GM18511 (cell line): ENCODE measurements at regions not wholly inside any gene's neighbourhood (a gene's known extent, or its start where the extent isn't known, plus 50 kb on each side); places are given as distances from the start of the nearest gene placed in this dataset.

Experiments
- ATAC-seq: cut with Tn5 transposase; IDR thresholded peaks from one replicate; pipeline ENCODE4 v1.9.1; 2021; ENCODE audit warnings: mild to moderate bottlenecking, moderate library complexity; ENCODE audit not compliant: unreplicated experiment

DNA sequence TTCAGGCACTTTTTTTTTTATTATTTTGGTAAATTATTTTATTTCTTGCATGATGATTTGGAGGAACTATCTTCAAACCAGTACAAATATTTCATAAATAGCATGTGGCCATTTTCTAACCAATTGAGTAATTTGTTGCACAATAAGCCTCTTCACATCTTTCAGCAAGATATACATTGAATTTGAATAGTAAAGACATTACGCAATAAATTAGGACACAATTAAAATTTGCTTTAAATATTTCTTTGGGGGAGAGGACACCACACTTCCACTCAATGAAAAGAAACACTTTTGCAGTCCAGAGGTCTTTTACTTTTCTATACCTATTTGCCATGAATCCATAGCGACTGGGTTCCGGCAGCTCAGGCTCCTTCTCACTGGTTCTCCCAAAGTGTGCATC is 762.6 kb upstream of the GOLIM4 start:
- no peak for ATAC-seq

DNA sequence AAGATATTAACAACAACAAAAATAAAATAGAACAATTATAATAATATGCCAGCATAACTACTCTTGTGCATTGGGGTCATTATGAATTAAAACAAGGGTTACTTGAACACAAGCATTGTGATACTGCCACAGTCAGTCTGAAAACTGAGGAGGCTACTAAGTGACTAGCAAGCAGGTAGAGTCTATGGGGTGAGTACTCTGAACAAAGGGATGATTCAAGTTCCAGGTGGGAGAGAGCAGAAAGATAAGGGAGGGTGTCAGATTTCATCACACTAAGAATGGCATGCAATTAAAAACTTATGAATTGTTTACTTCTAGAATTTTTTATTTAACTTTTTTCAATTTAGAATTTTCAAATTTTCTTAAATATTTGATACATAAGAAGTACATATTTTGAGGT is 754.4 kb upstream of the GOLIM4 start:
- no peak for ATAC-seq

GRCh38 chr3:168847291-168847883 is 751.7 kb upstream of the GOLIM4 start:
- ATAC-seq: peak; percentile 82

- ATAC-seq: no peak
Observed at GRCh38 chr3:168844894-168845482, 749.3 kb upstream of the GOLIM4 start.

DNA sequence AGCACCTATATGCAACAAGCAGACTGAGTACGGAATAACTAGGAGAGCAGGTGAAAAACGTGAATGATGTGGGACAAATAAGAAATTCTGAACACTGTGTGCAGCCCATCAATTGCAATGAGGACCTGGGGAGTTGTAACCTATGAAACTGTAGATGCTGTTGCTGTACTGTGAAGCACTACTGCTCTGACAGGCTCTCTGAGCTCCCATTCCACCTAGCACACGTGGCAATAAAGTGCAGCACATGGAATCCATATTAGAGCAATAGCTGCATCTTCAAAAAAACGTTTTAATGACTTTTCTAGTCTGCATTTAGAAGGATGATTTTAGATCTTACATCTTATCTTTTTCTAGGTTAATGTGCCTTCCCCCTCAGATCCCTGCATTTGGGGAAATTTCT is 748.7 kb upstream of the GOLIM4 start:
- ATAC-seq: no peak

GRCh38 chr3:168843481-168843880 is 747.8 kb upstream of the GOLIM4 start:
- ATAC-seq: no peak

GRCh38 chr3:168839653-168840052 is 743.9 kb upstream of the GOLIM4 start:
- ATAC-seq: no peak

DNA sequence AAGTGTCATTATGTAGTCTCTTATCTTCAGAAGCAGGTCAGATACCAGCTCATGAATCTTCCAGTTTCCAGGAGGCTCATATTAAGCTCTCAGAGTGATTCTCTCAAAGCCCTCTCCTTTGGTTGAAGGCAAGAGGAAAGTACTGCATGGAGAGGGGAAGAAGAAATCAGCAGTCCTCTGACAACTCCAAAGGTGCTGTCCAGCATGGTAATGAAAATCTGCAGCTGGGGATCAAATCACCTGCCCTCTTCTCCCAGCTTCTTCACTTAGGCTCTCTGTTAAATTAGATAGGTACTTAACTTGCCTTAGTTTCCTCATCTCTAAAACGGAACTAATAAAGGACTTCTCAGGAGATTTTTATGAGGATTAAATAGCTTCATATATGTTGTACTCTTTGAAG is 738.8 kb upstream of the GOLIM4 start:
- ATAC-seq: no peak

DNA sequence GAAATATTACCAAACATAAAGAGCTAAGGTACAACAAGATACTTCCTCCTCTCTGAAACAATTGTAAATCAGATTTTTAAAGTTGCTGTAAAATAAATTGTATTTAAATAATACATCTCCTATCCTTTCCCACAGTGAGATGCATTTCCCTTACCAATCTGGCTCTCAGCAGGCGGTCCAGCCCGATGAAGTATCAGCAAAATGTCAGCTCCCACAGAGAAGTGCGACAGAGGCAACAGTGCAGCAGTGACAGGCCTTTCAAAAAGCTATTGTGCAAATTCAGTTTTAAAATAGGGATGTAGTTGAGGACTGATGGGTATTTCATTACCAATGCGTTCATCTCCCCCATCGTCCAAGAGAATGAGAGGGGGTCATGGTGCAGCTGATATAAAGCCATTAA is 733.2 kb upstream of the GOLIM4 start:
- ATAC-seq: no peak

DNA sequence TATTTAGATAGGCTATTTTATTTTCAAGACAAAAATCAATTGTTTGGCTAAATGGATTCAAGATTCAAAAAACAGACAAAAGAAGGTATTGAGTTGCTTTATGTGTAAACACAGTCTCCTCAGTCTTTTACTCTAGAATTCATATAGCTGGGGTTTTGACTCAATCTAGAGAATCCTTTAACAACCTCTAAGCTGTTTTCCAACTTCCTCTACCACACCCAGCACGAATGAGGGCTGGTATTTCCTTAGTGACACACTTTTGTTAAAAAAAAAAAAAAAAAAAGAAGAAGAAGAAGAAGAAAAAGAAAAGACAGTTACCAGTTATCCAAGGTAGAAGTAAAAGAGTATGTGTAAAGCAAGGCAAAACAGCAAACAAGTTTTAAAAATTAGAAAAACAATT is 732.8 kb upstream of the GOLIM4 start:
- no peak for ATAC-seq

DNA sequence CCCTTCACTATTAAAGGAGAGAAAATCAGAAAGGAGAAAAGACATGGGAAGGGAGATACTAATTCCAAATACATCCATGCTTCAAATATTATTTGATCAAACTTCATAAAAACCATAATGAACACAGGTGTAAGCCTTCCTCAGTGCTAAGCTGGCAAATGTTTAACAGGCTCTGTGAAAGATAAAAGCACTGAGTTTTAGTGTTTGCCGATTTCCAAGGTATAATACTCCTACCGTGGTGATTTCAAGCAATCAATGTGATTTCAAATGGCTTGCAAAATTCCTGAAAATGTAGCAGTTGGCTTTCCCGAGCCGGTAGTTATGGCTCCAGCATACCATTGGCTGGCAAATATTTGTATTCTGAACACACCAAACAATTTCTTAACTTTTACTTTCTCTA is 732.3 kb upstream of the GOLIM4 start:
- no peak for ATAC-seq

DNA sequence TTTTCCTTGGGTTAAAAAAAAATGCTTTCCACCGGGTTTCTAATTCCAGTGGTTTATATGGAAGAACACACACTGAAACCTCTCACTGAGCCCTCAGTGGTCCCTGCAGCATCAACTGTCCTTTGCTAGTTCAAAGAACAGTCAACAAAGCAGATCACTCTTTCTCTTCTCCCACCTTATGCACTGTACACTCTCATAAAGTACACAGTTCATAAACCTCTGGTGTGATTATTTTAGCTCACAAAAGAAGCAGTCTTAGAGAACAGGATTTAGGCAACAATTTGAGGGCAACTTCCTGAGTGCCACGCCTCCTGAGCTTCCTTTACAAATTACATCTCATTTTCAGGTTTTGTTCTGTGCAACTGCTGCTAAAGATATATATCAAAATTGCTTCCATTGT is 728.4 kb upstream of the GOLIM4 start:
- ATAC-seq: no peak

- ATAC-seq: no peak
Observed at GRCh38 chr3:168823466-168823865, 727.7 kb upstream of the GOLIM4 start.

DNA sequence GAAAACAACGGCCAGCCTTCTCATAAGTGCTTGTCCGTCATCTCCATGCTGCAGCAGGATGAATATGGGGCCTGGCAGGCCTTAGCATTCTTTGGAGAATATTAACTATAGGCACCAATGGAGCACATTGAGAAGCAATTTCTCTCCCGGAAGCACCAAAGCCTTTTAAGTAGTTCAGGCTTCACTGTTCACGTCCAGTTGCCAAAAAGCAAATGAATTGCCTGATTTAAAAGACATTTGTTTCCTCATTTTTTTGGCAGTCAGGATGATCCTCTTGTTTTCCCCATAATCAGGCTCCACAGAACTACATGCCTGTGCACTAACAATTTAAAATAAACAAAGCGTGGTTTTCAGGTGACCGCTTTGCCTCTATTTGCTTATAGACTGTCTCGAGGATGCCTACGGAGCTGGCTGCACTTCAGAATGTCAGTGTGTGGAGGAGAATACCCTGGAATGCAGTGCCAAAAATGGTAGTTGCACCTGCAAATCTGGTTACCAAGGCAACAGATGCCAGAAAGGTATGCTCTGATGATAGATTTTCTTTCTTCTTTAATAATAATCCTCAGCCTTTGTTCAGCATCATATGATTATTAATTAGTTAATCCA is 725.2 kb upstream of the GOLIM4 start:
- no peak for ATAC-seq

DNA sequence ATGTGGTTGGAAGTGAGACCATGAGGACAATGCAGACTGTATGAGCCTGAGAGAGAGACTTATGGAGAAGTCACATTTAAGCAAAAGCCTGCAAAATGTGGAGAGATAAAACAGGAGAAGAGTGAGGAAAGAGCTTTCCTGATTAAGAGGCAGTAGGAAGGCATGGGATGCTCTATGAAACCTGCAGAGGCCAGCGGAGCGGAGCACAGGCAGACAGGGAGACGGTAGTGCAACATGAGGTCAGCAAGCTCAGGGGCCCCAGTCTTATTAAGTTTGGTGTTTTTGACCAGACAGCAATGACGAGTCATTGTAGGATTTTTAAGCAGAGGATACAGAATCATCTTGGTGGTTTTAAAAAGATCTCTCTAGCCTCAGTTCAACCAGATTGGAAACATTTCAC is 721.5 kb upstream of the GOLIM4 start:
- no peak for ATAC-seq

DNA sequence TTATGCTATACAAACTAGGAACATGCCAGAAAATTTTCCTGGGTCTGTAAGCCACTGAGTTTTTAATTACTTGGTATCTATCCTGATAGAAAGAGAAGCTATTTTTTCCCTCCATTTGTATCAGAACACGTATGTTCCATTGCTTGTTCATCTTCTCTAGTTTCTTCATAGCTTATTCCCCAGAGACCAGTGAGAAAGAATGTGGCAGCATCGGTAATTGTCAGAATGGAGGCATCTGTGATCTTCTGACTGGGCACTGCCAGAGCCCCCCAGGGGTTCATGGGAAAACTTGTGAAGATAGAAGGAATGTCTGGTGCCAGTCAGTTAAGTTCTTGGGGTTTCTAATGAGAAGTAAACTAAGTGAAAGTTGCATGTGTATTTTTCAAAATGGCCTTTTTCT is 720.2 kb upstream of the GOLIM4 start:
- ATAC-seq: no peak

DNA sequence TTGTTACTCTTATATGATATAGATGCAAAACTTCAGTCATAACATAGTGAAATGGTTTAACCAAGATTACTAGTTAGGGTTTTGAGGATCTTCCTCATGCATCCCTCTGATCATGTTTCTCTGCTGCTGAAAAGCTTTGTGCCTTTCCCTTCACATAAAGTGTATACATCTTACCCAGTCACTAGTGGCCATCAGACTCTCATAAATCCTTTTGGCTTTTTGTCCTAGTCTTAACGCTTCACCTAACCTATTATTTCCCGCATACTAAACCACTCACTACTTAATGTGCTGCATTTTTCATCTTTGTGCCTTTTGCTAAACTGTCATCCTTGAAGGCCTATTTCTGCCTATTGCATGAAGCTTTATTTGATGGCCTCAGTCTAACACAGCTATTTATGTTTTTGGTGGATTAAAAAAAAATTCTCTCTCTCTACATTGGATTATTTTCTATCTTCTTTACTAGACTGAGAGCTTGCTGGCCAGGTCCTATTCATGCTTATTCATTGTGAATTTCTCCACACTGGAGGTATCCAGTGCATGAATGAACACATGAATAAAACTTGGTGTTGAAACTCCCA is 717.6 kb upstream of the GOLIM4 start:
- ATAC-seq: no peak

DNA sequence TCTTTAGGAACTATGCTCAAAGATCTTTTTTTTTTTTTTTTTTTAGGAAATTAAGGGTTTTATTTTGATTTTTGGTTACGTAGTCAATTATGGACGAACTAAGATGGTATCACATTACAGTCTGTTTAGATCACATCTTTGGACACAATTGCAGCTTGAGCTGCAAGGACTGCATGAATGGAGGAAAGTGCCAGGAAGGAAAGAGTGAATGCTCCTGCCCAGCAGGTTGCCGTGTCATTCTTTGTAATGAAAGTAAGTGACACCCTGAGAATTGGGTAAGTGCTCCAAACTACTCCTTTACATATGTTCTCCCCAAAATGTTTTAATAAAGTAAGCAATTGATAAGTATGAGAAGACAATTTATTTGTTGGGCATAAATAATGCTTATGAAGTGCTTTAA is 716.5 kb upstream of the GOLIM4 start:
- ATAC-seq: no peak

DNA sequence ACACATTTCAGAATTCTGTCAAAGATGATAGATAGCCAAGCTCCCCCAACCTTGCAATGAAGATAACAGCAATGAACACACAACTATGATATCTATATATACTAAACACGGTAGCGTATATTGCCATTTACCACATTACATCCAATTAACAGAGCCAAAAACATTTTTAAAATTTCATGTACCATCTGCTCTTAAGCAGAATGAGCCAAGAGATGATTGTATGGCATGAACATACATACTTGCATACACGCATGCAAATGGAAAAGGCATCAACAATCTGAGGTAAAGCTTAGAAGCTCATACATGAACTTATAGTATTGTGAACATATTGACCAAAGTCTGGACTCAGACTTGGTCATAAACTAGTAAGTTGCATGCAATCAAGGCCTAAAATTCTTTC is 712.9 kb upstream of the GOLIM4 start:
- no peak for ATAC-seq

- ATAC-seq: no peak
Observed at GRCh38 chr3:168807448-168807847, 711.7 kb upstream of the GOLIM4 start.

- no peak for ATAC-seq
Observed at GRCh38 chr3:168806871-168807270, 711.1 kb upstream of the GOLIM4 start.

DNA sequence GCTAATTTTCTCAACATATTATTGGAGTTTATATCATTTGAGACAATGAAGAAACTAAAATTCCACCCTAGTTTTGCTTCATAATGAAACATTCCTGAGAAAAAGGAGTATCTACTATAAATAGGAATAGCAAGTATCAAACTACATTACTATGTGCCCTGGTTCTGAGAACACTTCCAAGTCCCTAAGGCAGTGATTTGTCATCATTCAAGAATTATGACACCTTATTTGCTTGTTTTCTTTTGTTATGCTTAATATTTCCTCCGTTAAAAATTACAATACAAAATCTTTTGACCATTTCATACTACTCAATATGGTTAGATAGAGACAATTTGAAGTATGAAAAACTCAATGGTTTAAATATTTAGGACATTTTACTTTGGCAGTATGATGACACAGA is 707.8 kb upstream of the GOLIM4 start:
- ATAC-seq: no peak
